ENCODE measurements at regions not wholly inside any gene's neighbourhood (a gene's known extent, or its start where the extent isn't known, plus 50 kb on each side); places are given as distances from the start of the nearest gene placed in this dataset.

GRCh38 chr15:85942632-85943031, 137.0 kb upstream of the AGBL1 start:
- H3K4me3 Mint-ChIP-seq: no peak overlapping the region
- no peaks in the 10 kb centered on the region for H3K9me3 Mint-ChIP-seq

GRCh38 chr15:85943151-85943550, 136.5 kb upstream of the AGBL1 start:
- Mint-ChIP-seq H3K27ac (no peak overlapping the region), H3K9me3 (no peaks in the 10 kb centered on the region), H3K4me1 (no peaks in the 10 kb centered on the region), H3K4me3 (no peak overlapping the region), H3K27me3 (no peaks in the 10 kb centered on the region), H3K36me3 (no peaks in the 10 kb centered on the region)
- CTCF ChIA-PET: no interaction called here
- DNase-seq: no peak

More at GRCh38 chr15:85942632-85943031, 137.0 kb upstream of the AGBL1 start:
- no peak for DNase-seq
- Mint-ChIP-seq H3K27me3 (no peaks in the 10 kb centered on the region), H3K36me3 (no peaks in the 10 kb centered on the region), H3K27ac (no peak overlapping the region), H3K4me1 (no peaks in the 10 kb centered on the region)
- CTCF ChIA-PET: no interaction called here

DNA sequence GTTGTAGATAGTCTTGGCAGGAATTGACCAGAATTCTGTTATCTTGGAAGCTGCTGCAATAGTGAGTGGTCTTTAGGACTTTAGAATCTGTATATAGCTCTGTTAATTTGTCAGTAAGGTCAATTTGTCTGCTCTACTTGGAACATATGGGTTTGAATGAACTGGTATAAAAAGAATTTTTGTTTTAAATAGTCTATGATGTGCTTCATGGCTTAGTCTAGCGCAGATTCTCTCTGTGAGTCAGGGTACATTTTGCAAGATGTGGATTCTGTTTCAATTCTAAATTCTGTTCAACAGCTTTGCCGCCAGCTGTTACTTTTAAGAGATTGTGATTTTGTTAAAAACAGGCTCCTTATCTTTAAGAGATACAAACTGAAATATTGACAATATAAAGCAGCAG, 135.9 kb upstream of the AGBL1 start:
- Mint-ChIP-seq H3K4me1 (no peaks in the 10 kb centered on the region), H3K27me3 (no peaks in the 10 kb centered on the region), H3K9me3 (no peaks in the 10 kb centered on the region), H3K27ac (no peak overlapping the region), H3K4me3 (no peak overlapping the region), H3K36me3 (no peaks in the 10 kb centered on the region)
- CTCF ChIA-PET: no interaction called here
- no peak for DNase-seq

GRCh38 chr15:85947021-85947420, 132.7 kb upstream of the AGBL1 start:
- CTCF ChIA-PET: no interaction called here
- peaks cover 3% of the 10 kb centered on the region for H3K27me3 Mint-ChIP-seq
- no peak for DNase-seq
- no peaks in the 10 kb centered on the region for H3K9me3 Mint-ChIP-seq
- no peak overlapping the region for H3K4me3 Mint-ChIP-seq
- H3K36me3 Mint-ChIP-seq: no peaks in the 10 kb centered on the region
- H3K4me1 Mint-ChIP-seq: no peaks in the 10 kb centered on the region
- H3K27ac Mint-ChIP-seq: no peak overlapping the region

GRCh38 chr15:85947936-85948335, 131.7 kb upstream of the AGBL1 start:
- no peak overlapping the region for H3K27ac Mint-ChIP-seq
- no peak for DNase-seq

GRCh38 chr15:85950101-85950500, 129.6 kb upstream of the AGBL1 start:
- CTCF ChIA-PET: no interaction called here
- Mint-ChIP-seq H3K27ac (no peak overlapping the region), H3K27me3 (peaks cover 3% of the 10 kb centered on the region), H3K9me3 (no peaks in the 10 kb centered on the region), H3K4me3 (no peak overlapping the region), H3K4me1 (no peaks in the 10 kb centered on the region), H3K36me3 (no peaks in the 10 kb centered on the region)
- DNase-seq: no peak

More at GRCh38 chr15:85947936-85948335, 131.7 kb upstream of the AGBL1 start:
- H3K27me3 Mint-ChIP-seq: peaks cover 3% of the 10 kb centered on the region
- H3K36me3 Mint-ChIP-seq: no peaks in the 10 kb centered on the region
- no peaks in the 10 kb centered on the region for H3K4me1 Mint-ChIP-seq
- no peak overlapping the region for H3K4me3 Mint-ChIP-seq
- H3K9me3 Mint-ChIP-seq: no peaks in the 10 kb centered on the region
- CTCF ChIA-PET: no interaction called here

- Mint-ChIP-seq H3K9me3 (no peaks in the 10 kb centered on the region), H3K36me3 (no peaks in the 10 kb centered on the region), H3K27me3 (peaks cover 7% of the 10 kb centered on the region), H3K4me3 (no peak overlapping the region), H3K27ac (no peak overlapping the region), H3K4me1 (no peaks in the 10 kb centered on the region)
- no peak for DNase-seq
- CTCF ChIA-PET: no interaction called here
Measured at GRCh38 chr15:85954586-85954985, 125.1 kb upstream of the AGBL1 start.

GRCh38 chr15:85955501-85956391, 123.9 kb upstream of the AGBL1 start:
- H3K27me3 Mint-ChIP-seq: peaks cover 7% of the 10 kb centered on the region
- H3K4me1 Mint-ChIP-seq: no peaks in the 10 kb centered on the region
- CTCF ChIA-PET: no interaction called here
- H3K9me3 Mint-ChIP-seq: no peaks in the 10 kb centered on the region
- H3K27ac Mint-ChIP-seq: no peak overlapping the region
- no peaks in the 10 kb centered on the region for H3K36me3 Mint-ChIP-seq
- H3K4me3 Mint-ChIP-seq: no peak overlapping the region
- no peak for DNase-seq

DNA sequence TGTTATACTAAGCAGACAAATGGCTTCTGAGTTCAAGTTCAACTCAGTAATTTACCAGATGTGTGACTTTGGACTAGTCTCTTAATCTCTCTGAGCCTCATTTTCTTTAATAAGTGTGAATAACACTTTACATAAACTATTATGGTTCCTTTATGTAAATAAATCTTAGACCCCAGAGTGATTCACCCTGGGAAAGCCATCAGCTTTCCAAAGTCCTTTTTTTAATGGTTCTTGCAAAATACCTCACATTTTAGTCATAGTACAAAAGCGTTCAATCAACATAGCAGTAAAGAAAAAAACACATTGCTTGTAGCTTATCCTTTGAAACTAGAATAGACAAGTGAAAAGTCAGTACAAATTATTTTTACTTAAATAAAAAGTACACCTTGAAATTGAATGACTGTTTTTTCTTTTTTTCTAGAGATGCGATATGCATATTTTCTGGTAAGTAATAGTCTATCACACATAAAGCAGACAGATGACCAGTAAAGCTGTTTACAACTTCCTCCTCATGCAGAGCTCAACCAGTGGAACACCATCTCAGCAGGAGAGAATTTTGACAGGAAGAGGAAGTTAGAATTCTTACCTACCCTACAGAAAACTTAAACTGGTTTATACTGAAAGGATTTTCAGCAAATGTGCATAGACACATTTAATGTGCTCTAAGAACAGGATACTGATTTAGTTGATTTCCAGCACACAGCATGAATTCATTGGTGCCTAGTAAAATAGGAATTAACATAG, 123.0 kb upstream of the AGBL1 start:
- CTCF ChIA-PET: no interaction called here
- Mint-ChIP-seq H3K4me3 (no peak overlapping the region), H3K36me3 (no peaks in the 10 kb centered on the region), H3K27me3 (peaks cover 4% of the 10 kb centered on the region), H3K4me1 (no peaks in the 10 kb centered on the region), H3K9me3 (no peaks in the 10 kb centered on the region), H3K27ac (no peak overlapping the region)
- DNase-seq: no peak

DNA sequence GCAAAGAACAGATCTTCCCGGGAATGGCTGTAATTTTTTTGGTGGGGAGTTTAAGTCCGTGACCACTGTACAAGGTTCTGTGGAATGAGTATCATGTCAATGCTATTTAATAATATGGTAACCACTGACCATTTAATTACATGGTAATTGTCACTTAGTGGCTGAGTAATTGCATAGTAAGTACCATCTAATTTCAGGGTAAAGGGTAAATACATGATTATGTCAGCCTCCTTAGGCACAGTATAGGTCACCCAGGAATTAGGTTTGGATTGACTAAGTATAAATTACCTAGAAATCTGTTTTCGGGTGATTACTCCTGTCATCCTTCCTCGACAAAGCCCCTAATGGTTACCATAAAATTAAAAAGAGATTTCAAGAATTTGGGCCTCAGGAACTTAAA, 120.1 kb upstream of the AGBL1 start:
- peaks cover 4% of the 10 kb centered on the region for H3K27me3 Mint-ChIP-seq
- H3K27ac Mint-ChIP-seq: no peak overlapping the region
- H3K4me1 Mint-ChIP-seq: no peaks in the 10 kb centered on the region
- H3K9me3 Mint-ChIP-seq: no peaks in the 10 kb centered on the region
- DNase-seq: no peak
- no peaks in the 10 kb centered on the region for H3K36me3 Mint-ChIP-seq
- H3K4me3 Mint-ChIP-seq: no peak overlapping the region
- CTCF ChIA-PET: no interaction called here

- H3K27ac Mint-ChIP-seq: no peak overlapping the region
- no peak for DNase-seq
- H3K4me3 Mint-ChIP-seq: no peak overlapping the region
- no peaks in the 10 kb centered on the region for H3K9me3 Mint-ChIP-seq
- H3K27me3 Mint-ChIP-seq: peaks cover 4% of the 10 kb centered on the region
- CTCF ChIA-PET: interaction anchor here (0.6 kb wide), 1 partner anchor 100 kb away, joined by 3 read pairs; no protein-coding TSS in a partner anchor
- no peaks in the 10 kb centered on the region for H3K36me3 Mint-ChIP-seq
- no peaks in the 10 kb centered on the region for H3K4me1 Mint-ChIP-seq
Measured at GRCh38 chr15:85960381-85960780, 119.3 kb upstream of the AGBL1 start.

- H3K27ac Mint-ChIP-seq: no peak overlapping the region
- no peak overlapping the region for H3K4me3 Mint-ChIP-seq
Measured at GRCh38 chr15:85961821-85962220, 117.8 kb upstream of the AGBL1 start.

GRCh38 chr15:85963262-85963760, 116.4 kb upstream of the AGBL1 start:
- CTCF ChIA-PET: interaction anchor here (1.0 kb wide), 1 partner anchor 131 kb away, joined by 3 read pairs; no protein-coding TSS in a partner anchor
- Mint-ChIP-seq H3K9me3 (no peaks in the 10 kb centered on the region), H3K27me3 (peaks cover 1% of the 10 kb centered on the region), H3K36me3 (no peaks in the 10 kb centered on the region), H3K27ac (no peak overlapping the region), H3K4me3 (no peak overlapping the region), H3K4me1 (no peaks in the 10 kb centered on the region)
- no peak for DNase-seq

More at GRCh38 chr15:85961821-85962220, 117.8 kb upstream of the AGBL1 start:
- no peaks in the 10 kb centered on the region for H3K36me3 Mint-ChIP-seq
- no peak for DNase-seq
- peaks cover 4% of the 10 kb centered on the region for H3K27me3 Mint-ChIP-seq
- no peaks in the 10 kb centered on the region for H3K4me1 Mint-ChIP-seq
- CTCF ChIA-PET: no interaction called here
- H3K9me3 Mint-ChIP-seq: no peaks in the 10 kb centered on the region

GRCh38 chr15:85964471-85964870, 115.2 kb upstream of the AGBL1 start:
- Mint-ChIP-seq H3K27me3 (no peaks in the 10 kb centered on the region), H3K27ac (no peak overlapping the region), H3K36me3 (no peaks in the 10 kb centered on the region), H3K4me1 (no peaks in the 10 kb centered on the region), H3K4me3 (no peak overlapping the region), H3K9me3 (no peaks in the 10 kb centered on the region)
- CTCF ChIA-PET: no interaction called here
- DNase-seq: no peak

- Mint-ChIP-seq H3K27ac (no peak overlapping the region), H3K36me3 (no peaks in the 10 kb centered on the region), H3K4me1 (no peaks in the 10 kb centered on the region), H3K4me3 (no peak overlapping the region), H3K9me3 (no peaks in the 10 kb centered on the region), H3K27me3 (no peaks in the 10 kb centered on the region)
- DNase-seq: no peak
- CTCF ChIA-PET: no interaction called here
Measured at GRCh38 chr15:85967553-85967952, 112.1 kb upstream of the AGBL1 start.
